H9 (cell line): ENCODE measurements at regions not wholly inside any gene's neighbourhood (a gene's known extent, or its start where the extent isn't known, plus 50 kb on each side); places are given as distances from the start of the nearest gene placed in this dataset.

Source experiments
- DNase-seq: peaks from one replicate; pipeline ENCODE4 v3.0.0-alpha.2; 2017
- H2AFZ ChIP-seq: one replicate; pipeline ENCODE4 v1.6.1; 2013; ENCODE audit warnings: mild to moderate bottlenecking, low read length, control low read depth, moderate library complexity
- H2AK5ac ChIP-seq: 2 replicates; pipeline ENCODE4 v1.6.1; 2013; ENCODE audit warnings: low read length, control low read depth, mixed read lengths; ENCODE audit not compliant: insufficient read length
- H2BK120ac ChIP-seq: one replicate; pipeline ENCODE4 v1.6.1; 2013; ENCODE audit warnings: low read depth, mild to moderate bottlenecking, low read length, control low read depth, inconsistent platforms; ENCODE audit not compliant: poor library complexity, severe bottlenecking
- H2BK12ac ChIP-seq: 2 replicates; pipeline ENCODE4 v1.6.1; 2013; ENCODE audit warnings: low read length, control low read depth, mixed read lengths, low read depth; ENCODE audit not compliant: insufficient read length
- H2BK15ac ChIP-seq: 2 replicates; pipeline ENCODE4 v1.6.1; 2013; ENCODE audit warnings: low read depth, low read length, control low read depth
- H2BK20ac ChIP-seq: one replicate; pipeline ENCODE4 v1.6.1; 2013; ENCODE audit warnings: low read depth, mild to moderate bottlenecking, low read length, control low read depth, inconsistent platforms; ENCODE audit not compliant: poor library complexity, severe bottlenecking
- H2BK5ac ChIP-seq: 2 replicates; pipeline ENCODE4 v1.6.1; 2013; ENCODE audit warnings: low read length, control low read depth, mixed read lengths; ENCODE audit not compliant: insufficient read length
- H3K14ac ChIP-seq: 2 replicates; pipeline ENCODE4 v1.6.1; 2013; ENCODE audit warnings: low read length, control low read depth; ENCODE audit not compliant: insufficient read depth
- H3K18ac ChIP-seq: 2 replicates; pipeline ENCODE4 v1.6.1; 2013; ENCODE audit warnings: low read depth, mild to moderate bottlenecking, mixed read lengths, low read length, control low read depth; ENCODE audit not compliant: insufficient read length
- H3K23ac ChIP-seq: 2 replicates; pipeline ENCODE4 v1.6.1; 2013; ENCODE audit warnings: low read length, control low read depth, mixed read lengths, low read depth; ENCODE audit not compliant: insufficient read length
- H3K23me2 ChIP-seq: 2 replicates; pipeline ENCODE4 v1.6.1; 2013; ENCODE audit warnings: low read depth, mild to moderate bottlenecking, mixed read lengths, low read length, control low read depth; ENCODE audit not compliant: insufficient read length, poor library complexity, severe bottlenecking
- H3K27ac ChIP-seq: 2 replicates; pipeline ENCODE4 v1.5.1; 2013; ENCODE audit warnings: low read length, control low read depth, mixed read lengths, low read depth; ENCODE audit not compliant: insufficient read length
- H3K27me3 ChIP-seq: 2 replicates; pipeline ENCODE4 v1.6.1; 2013; ENCODE audit warnings: low read length, control low read depth, inconsistent platforms; ENCODE audit not compliant: insufficient read depth
- H3K4ac ChIP-seq: 2 replicates; pipeline ENCODE4 v1.6.1; 2013; ENCODE audit warnings: low read depth, mild to moderate bottlenecking, control low read depth, inconsistent platforms, low read length, moderate library complexity
- H3K4me1 ChIP-seq: 2 replicates; pipeline ENCODE4 v1.6.1; 2013; ENCODE audit warnings: low read length, control low read depth, inconsistent platforms; ENCODE audit not compliant: insufficient read depth
- H3K4me2 ChIP-seq: 2 replicates; pipeline ENCODE4 v1.6.1; 2013; ENCODE audit warnings: low read length, control low read depth, mixed read lengths; ENCODE audit not compliant: insufficient read length, insufficient read depth
- H3K56ac ChIP-seq: 2 replicates; pipeline ENCODE4 v1.6.1; 2013; ENCODE audit warnings: low read depth, mild to moderate bottlenecking, mixed read lengths, low read length, control low read depth; ENCODE audit not compliant: insufficient read length
- H3K79me1 ChIP-seq: 2 replicates; pipeline ENCODE4 v1.6.1; 2013; ENCODE audit warnings: low read depth, mild to moderate bottlenecking, moderate library complexity, low read length, control low read depth, inconsistent platforms; ENCODE audit not compliant: insufficient read depth, poor library complexity, severe bottlenecking
- H3K79me2 ChIP-seq: 2 replicates; pipeline ENCODE4 v1.6.1; 2013; ENCODE audit warnings: low read length, control low read depth, inconsistent platforms; ENCODE audit not compliant: insufficient read depth
- H3K9ac ChIP-seq: 2 replicates; pipeline ENCODE4 v1.6.1; 2013; ENCODE audit warnings: low read length, control low read depth, mixed read lengths; ENCODE audit not compliant: insufficient read length; ENCODE audit errors: extremely low read depth
- H3K9me3 ChIP-seq: one replicate; pipeline ENCODE4 v1.6.1; 2013; ENCODE audit warnings: low read depth, low read length, inconsistent platforms; ENCODE audit not compliant: control insufficient read depth
- H3T11ph ChIP-seq: one replicate; pipeline ENCODE4 v1.6.1; 2013; ENCODE audit warnings: mild to moderate bottlenecking, low read length, control low read depth, inconsistent platforms
- H4K20me1 ChIP-seq: one replicate; pipeline ENCODE4 v1.6.1; 2013; ENCODE audit not compliant: control insufficient read depth, insufficient read length, insufficient read depth
- H4K5ac ChIP-seq: 2 replicates; pipeline ENCODE4 v1.6.1; 2013; ENCODE audit warnings: low read depth, mild to moderate bottlenecking, mixed read lengths, low read length, control low read depth; ENCODE audit not compliant: insufficient read length
- H4K8ac ChIP-seq: replicated peaks from 2 replicates; pipeline ENCODE4 v1.6.1; 2013; ENCODE audit warnings: low read length, control low read depth, mixed read lengths, low read depth; ENCODE audit not compliant: insufficient read length
- H4K91ac ChIP-seq: 2 replicates; pipeline ENCODE4 v1.6.1; 2013; ENCODE audit warnings: low read depth, mild to moderate bottlenecking, moderate library complexity, mixed read lengths, low read length, control low read depth; ENCODE audit not compliant: insufficient read length
- H3K27ac Mint-ChIP-seq, 3 experiments: 2 replicates in 2 of 3; 3 replicates in 1 of 3; pipeline ENCODE4 v1.8.0; 2020 to 2021; ENCODE audit warnings: mixed read lengths in 3 of 3, mild to moderate bottlenecking in 1 of 3, moderate library complexity in 1 of 3
- H3K27me3 Mint-ChIP-seq: 2 replicates; pipeline ENCODE4 v1.8.0; 2021; ENCODE audit warnings: low read depth, mild to moderate bottlenecking, moderate library complexity, mixed read lengths
- H3K36me3 Mint-ChIP-seq, 3 experiments: 2 replicates in 2 of 3; 3 replicates in 1 of 3; pipeline ENCODE4 v1.8.0; 2020 to 2021; ENCODE audit warnings: low read depth in 3 of 3, mixed read lengths in 3 of 3; ENCODE audit not compliant: insufficient read depth in 1 of 3
- H3K4me1 Mint-ChIP-seq, 2 experiments: 2 replicates each; pipeline ENCODE4 v1.8.0; 2020; ENCODE audit warnings: mixed read lengths in 2 of 2
- H3K4me3 Mint-ChIP-seq, 2 experiments: 2 replicates in 1 of 2; 3 replicates in 1 of 2; pipeline ENCODE4 v1.8.0; 2020 to 2021; ENCODE audit warnings: mild to moderate bottlenecking in 2 of 2, mixed read lengths in 2 of 2, moderate library complexity in 1 of 2
- H3K9me3 Mint-ChIP-seq, 2 experiments: 2 replicates in 1 of 2; 3 replicates in 1 of 2; pipeline ENCODE4 v1.8.0; 2020; ENCODE audit warnings: mild to moderate bottlenecking in 2 of 2, mixed read lengths in 2 of 2, moderate library complexity in 1 of 2
- WGBS: extraction: QIAGEN DNeasy Blood & Tissue Kit; methylation state at CpG from one replicate; pipeline ENCODE4 v1.1.7; 2013; ENCODE audit warnings: missing lambda C conversion rate, low lambda C conversion rate, mixed read lengths; ENCODE audit not compliant: insufficient read length; ENCODE audit errors: extremely low coverage; 5-methylcytosine and 5-hydroxymethylcytosine counted together
- TF ChIP-seq, protein P1 (sequence below): fragments of 200-600 bp; sonication (generic); conservative IDR thresholded peaks from 3 replicates; pipeline ENCODE4 v1.8.0; 2021; ENCODE audit warnings: antibody characterized with exemption, mild to moderate bottlenecking

DNA sequence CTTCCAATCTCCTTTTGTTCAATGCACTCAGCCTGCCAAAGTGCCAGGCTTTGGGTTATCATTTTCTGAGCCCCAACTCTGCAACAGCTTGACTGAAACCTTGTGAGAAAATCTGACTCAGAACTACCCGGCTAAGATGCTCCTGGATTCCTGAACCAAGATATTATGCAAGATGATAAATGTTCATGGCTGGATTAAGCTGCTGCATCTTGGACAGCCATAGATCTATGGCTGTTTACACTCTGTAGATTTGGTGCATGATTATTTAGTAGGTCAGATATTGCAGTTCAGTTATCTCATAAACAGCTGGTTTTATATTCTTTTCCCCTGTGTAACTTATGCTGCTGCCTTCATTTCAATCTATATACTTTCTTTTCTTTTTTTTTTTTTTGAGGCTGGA lies 243.5 kb downstream of the GATA3 start:
- Histone ChIP-seq H3K4me2 (no peak overlapping the region), H3K4me1 (peaks cover 2% of the 10 kb centered on the region; the same call in 1 of the 2 replicates), H3K79me1 (no peaks in the 10 kb centered on the region), H3K9ac (no peak overlapping the region), H4K8ac (no peak overlapping the region), H2BK120ac (no peak overlapping the region), H2BK20ac (no peak overlapping the region), H3K23ac (no peak overlapping the region), H3K4ac (no peak overlapping the region), H3K56ac (no peak overlapping the region), H4K5ac (no peak overlapping the region), H2BK5ac (no peak overlapping the region), H3K27ac (no peak overlapping the region), H3K14ac (no peak overlapping the region), H3K79me2 (no peaks in the 10 kb centered on the region), H2BK12ac (no peak overlapping the region), H3T11ph (no peak overlapping the region), H3K18ac (no peak overlapping the region), H4K91ac (no peak overlapping the region), H2AK5ac (no peak overlapping the region), H4K20me1 (no peaks in the 10 kb centered on the region), H3K23me2 (peaks cover 3% of the 10 kb centered on the region), H3K27me3 (no peaks in the 10 kb centered on the region; the same call in 1 of the 2 replicates), H3K9me3 (no peaks in the 10 kb centered on the region), H2BK15ac (no peak overlapping the region), H2AFZ (no peak overlapping the region)
- TF ChIP-seq, protein P1, sequence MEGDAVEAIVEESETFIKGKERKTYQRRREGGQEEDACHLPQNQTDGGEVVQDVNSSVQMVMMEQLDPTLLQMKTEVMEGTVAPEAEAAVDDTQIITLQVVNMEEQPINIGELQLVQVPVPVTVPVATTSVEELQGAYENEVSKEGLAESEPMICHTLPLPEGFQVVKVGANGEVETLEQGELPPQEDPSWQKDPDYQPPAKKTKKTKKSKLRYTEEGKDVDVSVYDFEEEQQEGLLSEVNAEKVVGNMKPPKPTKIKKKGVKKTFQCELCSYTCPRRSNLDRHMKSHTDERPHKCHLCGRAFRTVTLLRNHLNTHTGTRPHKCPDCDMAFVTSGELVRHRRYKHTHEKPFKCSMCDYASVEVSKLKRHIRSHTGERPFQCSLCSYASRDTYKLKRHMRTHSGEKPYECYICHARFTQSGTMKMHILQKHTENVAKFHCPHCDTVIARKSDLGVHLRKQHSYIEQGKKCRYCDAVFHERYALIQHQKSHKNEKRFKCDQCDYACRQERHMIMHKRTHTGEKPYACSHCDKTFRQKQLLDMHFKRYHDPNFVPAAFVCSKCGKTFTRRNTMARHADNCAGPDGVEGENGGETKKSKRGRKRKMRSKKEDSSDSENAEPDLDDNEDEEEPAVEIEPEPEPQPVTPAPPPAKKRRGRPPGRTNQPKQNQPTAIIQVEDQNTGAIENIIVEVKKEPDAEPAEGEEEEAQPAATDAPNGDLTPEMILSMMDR: no peak
- DNase-seq: no peak
- peaks cover 26 to 28% of the 10 kb centered on the region in 2 experiments for H3K4me1 Mint-ChIP-seq
- no peak overlapping the region for H3K27ac Mint-ChIP-seq
- H3K4me3 Mint-ChIP-seq: no peak overlapping the region
- WGBS: no CpG with 5 or more reads among the region's 1 CpG
- no peaks in the 10 kb centered on the region for H3K36me3 Mint-ChIP-seq
- H3K9me3 Mint-ChIP-seq: no peaks in the 10 kb centered on the region; a peak in 1 of 5 replicates
- peaks cover 39% of the 10 kb centered on the region for H3K27me3 Mint-ChIP-seq
